ENCODE measurements at regions not wholly inside any gene's neighbourhood (a gene's known extent, or its start where the extent isn't known, plus 50 kb on each side); places are given as distances from the start of the nearest gene placed in this dataset.

DNA sequence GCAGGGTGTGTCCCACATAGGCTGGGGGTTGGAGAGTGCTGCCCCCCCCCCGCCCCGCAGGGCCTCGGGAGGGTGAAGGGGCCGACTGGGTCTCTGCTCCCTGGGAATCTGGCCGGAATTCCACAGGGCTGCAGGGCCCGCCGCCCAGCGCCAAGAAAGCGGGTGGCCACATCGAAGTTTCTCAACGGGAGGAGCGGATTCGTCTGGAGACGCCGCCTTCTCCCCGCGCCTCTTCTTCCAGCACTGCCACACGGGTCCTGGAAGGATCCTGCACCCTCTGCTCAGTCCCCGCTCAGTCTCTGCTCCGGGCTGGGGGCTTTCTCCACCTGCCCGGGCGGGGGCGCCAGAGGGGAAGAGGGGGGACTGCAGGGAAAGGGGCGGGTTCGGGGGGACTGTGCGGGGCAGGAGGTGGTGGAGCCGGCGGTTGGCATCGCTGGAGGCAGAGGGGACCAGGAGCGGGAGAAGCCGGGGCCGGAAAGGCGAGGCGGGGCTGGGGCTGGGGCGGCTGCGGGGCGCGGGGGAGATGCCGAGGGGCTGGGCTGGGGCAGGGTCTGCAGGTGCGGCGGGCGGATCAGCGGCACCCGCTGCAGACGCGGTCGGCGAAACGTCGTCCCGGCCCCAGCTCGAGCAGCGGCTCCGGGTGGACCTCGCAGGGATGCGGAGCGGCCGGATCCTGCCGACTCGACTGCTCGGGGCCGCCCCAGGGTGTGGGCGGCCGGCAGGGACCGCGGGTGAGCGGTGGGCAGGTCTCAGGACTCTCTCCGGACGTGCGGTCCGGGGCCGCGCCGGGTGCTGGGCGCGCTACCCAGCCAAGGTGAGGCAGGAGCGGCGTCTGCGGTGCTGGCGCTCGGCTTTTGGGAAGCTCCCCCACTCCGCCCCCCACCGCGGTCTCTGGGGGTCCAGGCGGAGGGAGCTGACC, 811.4 kb upstream of the TMEM132C start:
- in situ Hi-C loops (cut with MboI; ENCODE audit: low sequenced_read_pairs, unreplicated experiment), result no loop called here
- TF ChIP-seq, protein P1, sequence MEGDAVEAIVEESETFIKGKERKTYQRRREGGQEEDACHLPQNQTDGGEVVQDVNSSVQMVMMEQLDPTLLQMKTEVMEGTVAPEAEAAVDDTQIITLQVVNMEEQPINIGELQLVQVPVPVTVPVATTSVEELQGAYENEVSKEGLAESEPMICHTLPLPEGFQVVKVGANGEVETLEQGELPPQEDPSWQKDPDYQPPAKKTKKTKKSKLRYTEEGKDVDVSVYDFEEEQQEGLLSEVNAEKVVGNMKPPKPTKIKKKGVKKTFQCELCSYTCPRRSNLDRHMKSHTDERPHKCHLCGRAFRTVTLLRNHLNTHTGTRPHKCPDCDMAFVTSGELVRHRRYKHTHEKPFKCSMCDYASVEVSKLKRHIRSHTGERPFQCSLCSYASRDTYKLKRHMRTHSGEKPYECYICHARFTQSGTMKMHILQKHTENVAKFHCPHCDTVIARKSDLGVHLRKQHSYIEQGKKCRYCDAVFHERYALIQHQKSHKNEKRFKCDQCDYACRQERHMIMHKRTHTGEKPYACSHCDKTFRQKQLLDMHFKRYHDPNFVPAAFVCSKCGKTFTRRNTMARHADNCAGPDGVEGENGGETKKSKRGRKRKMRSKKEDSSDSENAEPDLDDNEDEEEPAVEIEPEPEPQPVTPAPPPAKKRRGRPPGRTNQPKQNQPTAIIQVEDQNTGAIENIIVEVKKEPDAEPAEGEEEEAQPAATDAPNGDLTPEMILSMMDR (IDR thresholded peaks at IDR 0.05; ENCODE audit: borderline replicate concordance, control extremely low read depth, extremely low read depth, insufficient read depth, missing control alignments), result no peak
- peak; percentile 25 for DNase-seq (ENCODE audit: low spot score)

DNA sequence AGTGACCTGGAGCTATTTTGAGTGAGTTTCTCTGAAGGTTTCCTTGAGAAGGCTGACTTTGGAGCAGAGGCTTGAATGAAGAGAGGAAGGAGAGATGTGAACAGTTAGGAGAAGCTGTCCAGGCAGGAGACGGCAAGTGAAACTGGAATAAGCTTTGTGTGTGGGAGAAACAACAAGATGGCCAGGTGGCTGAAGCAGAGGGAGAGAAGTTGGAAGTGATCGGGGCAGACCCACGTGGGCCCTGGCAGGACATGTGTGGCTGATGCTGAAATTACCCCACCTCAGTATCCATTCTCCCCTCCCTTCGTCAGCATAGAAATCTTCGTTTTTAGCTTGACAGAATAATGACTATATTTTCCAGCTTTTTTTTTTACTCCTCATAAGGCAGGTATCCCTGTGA, 809.2 kb upstream of the TMEM132C start:
- no peak for DNase-seq (ENCODE audit: low spot score)
- in situ Hi-C loops (cut with MboI; ENCODE audit: low sequenced_read_pairs, unreplicated experiment), result no loop called here
- TF ChIP-seq, protein P1 (IDR thresholded peaks at IDR 0.05; ENCODE audit: borderline replicate concordance, control extremely low read depth, extremely low read depth, insufficient read depth, missing control alignments), result no peak

DNA sequence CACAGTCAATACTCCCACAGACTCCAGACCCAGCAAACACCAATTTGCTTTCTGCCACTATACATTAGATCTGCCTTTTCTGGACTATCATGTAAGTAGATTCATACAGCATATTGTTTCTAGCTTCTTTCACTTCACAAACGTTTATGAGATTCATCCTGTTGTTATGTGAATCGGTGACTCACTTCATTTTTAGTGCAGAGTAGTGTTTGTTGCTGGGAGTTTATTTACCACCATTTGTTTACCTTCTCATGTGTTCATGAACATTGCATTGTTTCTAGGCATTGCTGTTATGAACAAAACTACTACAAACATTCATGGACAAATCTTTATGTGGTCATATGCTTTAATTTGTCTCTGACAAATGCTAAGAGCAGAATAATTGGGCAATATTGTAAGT, 807.8 kb upstream of the TMEM132C start:
- DNase-seq (ENCODE audit: low spot score), result no peak
- in situ Hi-C loops (cut with MboI; ENCODE audit: low sequenced_read_pairs, unreplicated experiment), result no loop called here
- TF ChIP-seq, protein P1 (IDR thresholded peaks at IDR 0.05; ENCODE audit: borderline replicate concordance, control extremely low read depth, extremely low read depth, insufficient read depth, missing control alignments), result no peak

DNA sequence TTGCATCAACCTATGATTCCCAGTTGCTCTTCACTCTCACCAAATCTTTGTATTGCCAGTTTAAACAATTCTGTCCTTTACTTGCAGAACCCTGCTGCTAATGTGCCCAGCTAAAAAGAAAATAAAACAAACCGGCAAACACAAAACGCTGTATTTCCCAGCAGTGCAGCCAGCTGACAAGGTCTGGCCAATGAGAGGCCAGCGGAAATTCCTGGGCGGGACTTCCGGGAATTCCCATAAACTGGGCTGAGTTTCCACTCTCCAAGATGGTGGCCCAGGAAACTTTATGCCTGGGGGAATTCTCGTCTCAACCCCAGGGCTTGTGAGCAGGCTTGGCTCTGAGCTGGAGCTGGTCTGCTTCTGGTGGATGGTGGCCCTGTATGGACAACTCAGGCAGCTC, 807.3 kb upstream of the TMEM132C start:
- no peak for DNase-seq (ENCODE audit: low spot score)
- TF ChIP-seq, protein P1 (IDR thresholded peaks at IDR 0.05; ENCODE audit: borderline replicate concordance, control extremely low read depth, extremely low read depth, insufficient read depth, missing control alignments), result no peak
- in situ Hi-C loops (cut with MboI; ENCODE audit: low sequenced_read_pairs, unreplicated experiment), result no loop called here

DNA sequence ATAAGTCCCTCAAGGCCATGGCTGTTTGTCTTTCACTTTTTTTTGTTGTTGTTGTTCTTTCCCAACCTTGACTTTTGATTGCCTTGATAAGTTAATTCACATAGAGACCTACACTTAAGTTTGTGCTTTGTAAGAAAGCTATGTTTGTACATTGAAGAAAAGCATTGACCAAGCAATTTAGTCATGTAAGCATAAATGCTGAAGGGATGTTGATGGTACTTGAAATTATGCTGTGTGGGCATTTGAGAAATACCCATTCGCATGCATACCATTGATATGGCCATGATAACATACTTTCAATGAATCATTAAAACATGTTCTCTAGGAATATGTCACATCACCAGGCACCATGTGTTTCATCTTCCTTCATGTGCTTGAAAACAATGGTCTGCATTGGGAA, 803.7 kb upstream of the TMEM132C start:
- DNase-seq (ENCODE audit: low spot score), result no peak
- TF ChIP-seq, protein P1 (IDR thresholded peaks at IDR 0.05; ENCODE audit: borderline replicate concordance, control extremely low read depth, extremely low read depth, insufficient read depth, missing control alignments), result no peak
- in situ Hi-C loops (cut with MboI; ENCODE audit: low sequenced_read_pairs, unreplicated experiment), result no loop called here

DNA sequence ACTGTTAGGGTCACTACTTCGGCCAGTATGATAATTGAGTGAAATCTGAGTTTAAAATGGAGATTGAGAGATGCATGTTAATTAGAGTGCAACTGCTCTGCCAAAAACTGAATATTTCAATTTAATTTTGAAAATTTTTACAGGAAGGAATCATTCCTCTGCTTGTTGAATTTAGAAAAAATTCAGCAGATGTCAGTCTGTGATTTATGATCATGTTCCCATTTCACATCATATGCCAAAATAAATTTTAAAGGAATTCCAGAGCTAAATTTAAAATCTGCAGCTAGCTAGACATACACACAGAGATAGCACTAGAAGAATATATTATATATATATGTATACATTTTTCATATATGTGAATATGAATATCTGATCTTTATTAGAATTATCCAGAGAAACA, 797.6 kb upstream of the TMEM132C start:
- TF ChIP-seq, protein P1 (IDR thresholded peaks at IDR 0.05; ENCODE audit: borderline replicate concordance, control extremely low read depth, extremely low read depth, insufficient read depth, missing control alignments), result no peak
- no peak for DNase-seq (ENCODE audit: low spot score)
- in situ Hi-C loops (cut with MboI; ENCODE audit: low sequenced_read_pairs, unreplicated experiment), result no loop called here

All from GM13976 (cell line).